SK-N-SH (cell line): ENCODE measurements at regions not wholly inside any gene's neighbourhood (a gene's known extent, or its start where the extent isn't known, plus 50 kb on each side); places are given as distances from the start of the nearest gene placed in this dataset.

ENCODE experiments used
- CTCF ChIP-seq: fragments of 200-600 bp; sonication (generic); IDR thresholded peaks from 2 replicates; pipeline ENCODE4 v1.6.1; 2017; ENCODE audit warnings: antibody characterized with exemption, mild to moderate bottlenecking, moderate library complexity
- EP300 ChIP-seq, 2 experiments: IDR thresholded peaks; 2 replicates each; pipeline versions ENCODE4 v1.4.0 to v1.6.1; 2012; ENCODE audit warnings: borderline replicate concordance in 1 of 2, low read depth in 1 of 2, low read length in 1 of 2
- TEAD4 ChIP-seq: IDR thresholded peaks from 2 replicates; pipeline ENCODE4 v1.4.0; 2012; ENCODE audit warnings: mild to moderate bottlenecking, borderline replicate concordance; ENCODE audit not compliant: insufficient read depth
- TF ChIP-seq, protein P1 (sequence below): fragments of 150-350 bp; IDR thresholded peaks from 2 replicates; pipeline ENCODE4 v1.6.1; 2017; ENCODE audit warnings: antibody characterized with exemption, low read length, low read depth, borderline replicate concordance
- TF ChIP-seq, protein P2 (sequence below): IDR thresholded peaks from 2 replicates; pipeline ENCODE4 v1.6.1; 2012; ENCODE audit warnings: mild to moderate bottlenecking, low read depth, low read length, moderate library complexity

DNA sequence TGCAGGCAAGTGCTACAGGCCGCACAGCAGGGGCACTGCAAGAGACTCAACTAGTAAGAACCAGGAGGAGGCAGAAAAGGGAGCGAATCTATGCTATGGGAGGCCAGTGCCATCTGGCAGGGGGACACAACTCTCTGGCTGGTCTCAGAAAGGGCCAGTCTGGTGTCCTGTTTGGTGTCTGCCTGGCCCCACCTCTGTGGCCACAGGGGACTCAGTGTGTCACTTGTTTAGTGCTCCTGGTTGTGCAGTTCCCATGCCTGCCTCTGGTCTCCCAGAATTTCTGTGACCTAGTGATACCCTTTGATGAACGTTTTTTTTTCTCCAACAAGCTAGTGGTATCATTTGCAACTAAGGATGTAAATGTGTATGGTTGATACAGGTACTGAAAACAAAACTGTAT is 59.2 kb upstream of the JCAD start:
- TF ChIP-seq CTCF (peak; percentile 7; the same call in 1 of the 2 replicates), TEAD4 (no peak), EP300 (IDR thresholded peaks at IDR 0.05; ENCODE audit: borderline replicate concordance in 1 of 2, low read depth in 1 of 2, low read length in 1 of 2) (no peak)
- TF ChIP-seq, protein P1, sequence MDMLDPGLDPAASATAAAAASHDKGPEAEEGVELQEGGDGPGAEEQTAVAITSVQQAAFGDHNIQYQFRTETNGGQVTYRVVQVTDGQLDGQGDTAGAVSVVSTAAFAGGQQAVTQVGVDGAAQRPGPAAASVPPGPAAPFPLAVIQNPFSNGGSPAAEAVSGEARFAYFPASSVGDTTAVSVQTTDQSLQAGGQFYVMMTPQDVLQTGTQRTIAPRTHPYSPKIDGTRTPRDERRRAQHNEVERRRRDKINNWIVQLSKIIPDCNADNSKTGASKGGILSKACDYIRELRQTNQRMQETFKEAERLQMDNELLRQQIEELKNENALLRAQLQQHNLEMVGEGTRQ: no peak
- TF ChIP-seq, protein P2, sequence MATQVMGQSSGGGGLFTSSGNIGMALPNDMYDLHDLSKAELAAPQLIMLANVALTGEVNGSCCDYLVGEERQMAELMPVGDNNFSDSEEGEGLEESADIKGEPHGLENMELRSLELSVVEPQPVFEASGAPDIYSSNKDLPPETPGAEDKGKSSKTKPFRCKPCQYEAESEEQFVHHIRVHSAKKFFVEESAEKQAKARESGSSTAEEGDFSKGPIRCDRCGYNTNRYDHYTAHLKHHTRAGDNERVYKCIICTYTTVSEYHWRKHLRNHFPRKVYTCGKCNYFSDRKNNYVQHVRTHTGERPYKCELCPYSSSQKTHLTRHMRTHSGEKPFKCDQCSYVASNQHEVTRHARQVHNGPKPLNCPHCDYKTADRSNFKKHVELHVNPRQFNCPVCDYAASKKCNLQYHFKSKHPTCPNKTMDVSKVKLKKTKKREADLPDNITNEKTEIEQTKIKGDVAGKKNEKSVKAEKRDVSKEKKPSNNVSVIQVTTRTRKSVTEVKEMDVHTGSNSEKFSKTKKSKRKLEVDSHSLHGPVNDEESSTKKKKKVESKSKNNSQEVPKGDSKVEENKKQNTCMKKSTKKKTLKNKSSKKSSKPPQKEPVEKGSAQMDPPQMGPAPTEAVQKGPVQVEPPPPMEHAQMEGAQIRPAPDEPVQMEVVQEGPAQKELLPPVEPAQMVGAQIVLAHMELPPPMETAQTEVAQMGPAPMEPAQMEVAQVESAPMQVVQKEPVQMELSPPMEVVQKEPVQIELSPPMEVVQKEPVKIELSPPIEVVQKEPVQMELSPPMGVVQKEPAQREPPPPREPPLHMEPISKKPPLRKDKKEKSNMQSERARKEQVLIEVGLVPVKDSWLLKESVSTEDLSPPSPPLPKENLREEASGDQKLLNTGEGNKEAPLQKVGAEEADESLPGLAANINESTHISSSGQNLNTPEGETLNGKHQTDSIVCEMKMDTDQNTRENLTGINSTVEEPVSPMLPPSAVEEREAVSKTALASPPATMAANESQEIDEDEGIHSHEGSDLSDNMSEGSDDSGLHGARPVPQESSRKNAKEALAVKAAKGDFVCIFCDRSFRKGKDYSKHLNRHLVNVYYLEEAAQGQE: no peak
